ENCODE measurements at regions not wholly inside any gene's neighbourhood (a gene's known extent, or its start where the extent isn't known, plus 50 kb on each side); places are given as distances from the start of the nearest gene placed in this dataset.

DNA sequence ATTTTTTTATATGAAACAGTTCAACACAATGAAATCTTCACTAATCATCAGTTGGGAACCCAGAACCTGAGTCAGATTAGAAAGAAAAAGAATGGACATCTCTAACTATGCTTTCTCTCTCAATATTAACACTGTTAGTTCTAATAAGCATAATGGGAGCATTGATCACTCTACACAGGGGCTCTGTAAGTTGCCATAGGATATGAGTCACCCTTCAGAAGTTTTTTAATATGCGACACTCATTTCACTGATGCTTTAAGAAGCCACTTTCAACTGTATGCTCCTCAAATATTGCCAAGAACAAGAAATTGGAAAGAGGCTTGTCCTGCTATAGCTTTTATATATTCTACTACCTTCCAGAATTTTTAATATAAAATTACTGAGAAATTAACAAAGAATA lies 187.0 kb downstream of the AASDH start:
- no peak for DNase-seq

DNA sequence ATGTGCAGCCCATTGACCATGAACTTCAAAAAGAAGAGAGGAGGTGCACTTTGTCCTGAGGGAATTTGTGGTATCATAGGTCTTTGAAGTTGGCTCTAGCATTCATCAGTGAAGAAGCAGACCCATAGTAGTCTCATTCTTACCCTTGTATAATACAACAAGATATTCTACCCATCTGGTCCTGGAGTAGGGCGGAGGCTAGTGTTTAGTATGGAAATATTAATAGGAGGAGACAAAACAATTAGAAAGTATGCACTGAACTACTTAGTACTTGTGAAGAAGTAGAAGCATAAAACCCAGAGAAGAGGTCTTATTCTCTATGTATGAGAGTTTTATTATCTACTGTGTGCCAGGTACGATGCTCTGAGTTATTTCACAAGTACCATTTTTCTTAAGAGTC lies 189.0 kb downstream of the AASDH start:
- DNase-seq = no peak

DNA sequence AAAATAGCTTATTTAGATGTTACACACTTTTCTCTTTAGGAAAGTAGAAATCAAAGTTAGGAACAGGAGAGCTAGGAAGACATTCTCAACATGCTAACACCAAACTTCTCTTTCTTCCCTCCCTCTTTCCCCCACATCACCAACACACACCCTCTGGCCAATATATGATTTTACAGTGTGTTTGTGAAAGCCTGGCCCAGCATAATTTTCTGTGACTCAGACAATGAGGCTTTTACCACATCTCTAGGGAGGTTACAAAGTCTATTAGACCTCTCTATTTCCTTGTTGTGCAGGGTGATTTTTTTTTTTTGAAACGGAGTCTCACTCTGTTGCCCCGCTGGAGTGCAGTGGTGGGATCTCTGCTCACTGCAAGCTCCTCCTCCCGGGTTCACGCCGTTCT lies 189.9 kb downstream of the AASDH start:
- DNase-seq = no peak

GRCh38 chr4:56195025-56195424 lies 192.3 kb downstream of the AASDH start:
- DNase-seq = no peak

DNA sequence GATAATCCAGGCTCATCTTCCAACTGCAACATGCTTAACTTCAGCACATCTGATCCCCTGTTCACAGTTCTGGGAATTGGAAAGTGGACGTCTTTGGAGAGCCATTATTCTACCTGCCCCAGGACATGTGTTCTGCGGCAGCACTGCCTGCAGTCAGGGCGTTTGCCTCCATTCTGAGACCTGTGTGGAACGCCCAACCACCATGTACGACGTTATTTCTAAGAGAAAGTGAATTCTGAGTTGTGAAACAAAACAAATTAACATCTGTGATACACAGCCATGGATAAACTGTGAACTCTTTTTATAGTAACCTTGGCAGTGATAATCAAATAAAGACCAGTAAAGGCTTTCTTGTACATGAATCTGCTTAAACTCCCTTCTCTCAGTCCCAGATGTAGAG lies 195.8 kb downstream of the AASDH start:
- no peak for DNase-seq

GRCh38 chr4:56187688-56188087 lies 199.6 kb downstream of the AASDH start:
- DNase-seq = no peak

DNA sequence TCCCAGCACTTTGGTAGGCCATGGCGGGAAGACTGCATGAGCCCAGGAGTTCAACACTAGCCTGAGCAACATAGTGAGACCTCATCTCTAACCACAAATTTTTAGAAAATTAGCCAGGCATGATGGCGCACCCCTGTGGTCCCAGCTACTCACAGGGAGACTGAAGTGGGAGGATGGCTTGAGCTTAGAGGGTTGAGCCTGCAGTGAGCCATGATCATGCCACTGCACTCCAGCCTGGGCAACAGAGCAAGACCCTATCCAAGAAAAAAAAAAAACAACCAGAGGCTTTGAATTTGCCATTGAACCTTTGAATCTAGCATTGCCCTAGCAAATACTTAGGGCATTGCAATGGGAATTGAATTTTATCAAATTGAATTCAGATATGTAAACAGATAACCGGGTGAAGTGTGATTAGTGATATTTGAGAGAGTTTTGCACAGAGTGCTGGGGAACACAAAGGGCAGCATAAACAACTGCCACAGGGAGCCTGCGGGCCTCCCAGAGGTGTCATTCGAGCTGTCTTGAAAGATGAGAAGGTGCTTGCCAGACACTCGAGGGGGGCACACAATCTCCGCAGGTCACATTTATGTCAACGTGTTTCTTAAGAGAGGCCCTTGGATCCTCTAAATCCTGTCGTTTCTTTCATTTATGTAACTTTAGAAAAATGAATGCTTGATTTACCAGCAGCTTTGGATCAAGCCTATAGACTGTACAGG lies 200.3 kb downstream of the AASDH start:
- DNase-seq = no peak

- DNase-seq = no peak
These were observed 201.4 kb downstream of the AASDH start for GRCh38 chr4:56185901-56186300.

GRCh38 chr4:56184214-56184613 lies 203.1 kb downstream of the AASDH start:
- DNase-seq = no peak

DNA sequence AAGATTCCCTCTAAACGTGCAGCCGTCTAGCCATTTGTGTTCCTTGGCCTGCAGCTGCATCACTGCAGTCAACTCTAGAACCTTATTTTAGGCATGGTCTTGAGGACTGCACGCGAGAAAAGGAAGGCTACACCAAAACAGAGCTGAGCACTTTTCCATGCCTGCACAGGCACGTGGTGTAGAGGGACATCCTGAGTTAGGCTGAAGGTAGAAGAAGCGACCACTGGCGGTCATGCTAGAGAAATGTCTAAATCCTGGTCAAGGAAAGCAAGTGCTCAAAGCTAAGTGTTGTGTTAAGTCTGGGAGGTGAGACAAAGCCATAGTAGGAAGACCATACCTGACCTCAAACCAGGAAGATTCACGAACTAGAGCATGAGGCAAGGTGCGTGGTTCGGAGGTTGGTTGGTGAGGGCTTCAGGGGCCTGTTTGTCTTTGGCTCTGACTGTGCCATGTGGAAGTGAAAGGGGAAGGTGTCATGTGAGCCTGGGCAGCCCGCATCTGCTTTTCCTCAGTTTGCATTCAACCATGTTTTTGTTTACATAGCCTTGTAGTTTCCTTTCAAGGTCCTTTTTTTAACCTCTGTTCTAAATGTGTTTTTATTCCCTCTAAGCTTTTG lies 203.8 kb downstream of the AASDH start:
- no peak for DNase-seq

GRCh38 chr4:56182356-56182755 lies 204.9 kb downstream of the AASDH start:
- DNase-seq = no peak

DNA sequence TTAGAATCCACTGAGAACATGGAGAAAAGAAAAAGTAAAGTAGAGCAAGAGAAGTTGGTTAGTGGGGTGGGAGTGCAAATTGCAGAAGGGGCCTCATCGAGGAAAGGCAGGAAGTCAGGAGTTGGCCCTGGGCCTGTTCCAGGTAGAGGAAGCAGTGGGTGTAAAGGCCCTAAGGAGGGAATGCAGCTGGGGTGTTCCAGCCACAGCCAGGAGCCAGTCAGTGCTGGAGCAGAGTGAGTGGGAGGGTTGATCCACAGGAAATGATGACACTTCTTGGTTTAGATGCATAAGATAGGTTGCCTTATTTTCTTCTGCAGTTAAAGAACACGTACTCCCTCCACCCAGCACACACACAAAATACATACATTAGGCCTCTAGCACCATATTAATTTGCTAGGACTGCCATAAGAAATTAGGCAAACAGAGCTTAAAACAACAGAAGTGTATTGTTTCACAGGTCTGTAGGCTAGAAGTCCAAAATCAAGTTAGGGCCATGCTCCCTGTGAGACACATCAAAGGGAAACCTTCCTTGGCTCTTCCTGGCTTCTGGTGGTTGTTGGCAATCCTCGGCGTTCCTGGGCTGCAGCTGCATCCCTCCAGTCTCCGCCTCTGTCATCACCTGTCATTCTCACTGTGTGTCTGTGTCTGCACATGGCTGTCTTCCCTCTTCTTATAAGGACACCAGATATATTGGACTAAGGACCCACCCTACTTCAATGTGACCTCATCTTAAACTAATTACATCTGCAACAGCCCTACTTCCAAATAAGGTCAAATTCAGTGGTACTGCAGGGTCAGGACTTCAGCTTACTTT lies 205.9 kb downstream of the AASDH start:
- DNase-seq = no peak

GRCh38 chr4:56169061-56169460 lies 218.2 kb downstream of the AASDH start:
- DNase-seq = no peak

GRCh38 chr4:56164907-56165306 lies 216.2 kb downstream of the CEP135 start:
- DNase-seq = no peak

DNA sequence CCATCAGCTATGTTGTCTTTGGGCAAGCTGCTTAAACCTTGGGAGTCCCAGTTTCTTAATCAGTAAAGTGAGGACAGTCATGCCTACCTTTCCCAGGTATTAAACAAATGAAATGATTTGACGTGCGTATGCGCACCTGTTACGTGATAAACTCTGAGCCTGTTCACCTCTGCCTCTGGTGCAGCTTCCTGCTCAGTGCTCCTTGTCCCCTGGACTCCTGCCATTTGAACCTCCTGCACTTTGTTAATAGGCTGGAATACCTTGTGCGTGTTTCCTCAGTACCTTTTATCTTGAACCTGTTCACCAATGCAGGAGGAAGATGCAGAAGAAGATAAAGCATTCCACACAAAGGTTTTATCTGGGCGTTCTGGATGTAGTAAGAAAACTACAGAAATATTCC lies 211.9 kb downstream of the CEP135 start:
- DNase-seq = no peak

- no peak for DNase-seq
These were observed 209.7 kb downstream of the CEP135 start for GRCh38 chr4:56158483-56158882.

GRCh38 chr4:56156141-56156540 lies 207.4 kb downstream of the CEP135 start:
- no peak for DNase-seq

GRCh38 chr4:56155432-56155831 lies 206.7 kb downstream of the CEP135 start:
- DNase-seq = no peak

DNA sequence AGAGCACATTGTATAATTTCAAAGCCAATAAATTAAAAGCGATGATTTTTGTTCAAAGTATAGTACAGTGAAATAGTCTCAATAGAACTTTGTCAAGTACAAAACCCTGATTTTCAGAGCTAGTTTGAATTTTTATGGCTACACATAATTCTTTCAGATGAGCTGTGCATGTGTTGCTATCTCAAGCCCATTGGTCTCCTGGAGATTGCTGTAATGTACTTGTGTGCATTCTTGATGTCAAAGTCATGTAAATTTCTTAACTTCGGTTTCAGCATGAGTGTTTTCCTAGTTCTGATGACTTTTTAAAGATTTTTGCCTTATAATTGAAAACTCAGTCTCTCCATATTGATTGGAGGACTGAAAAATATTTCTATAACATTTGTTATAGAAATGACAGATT lies 200.8 kb downstream of the CEP135 start:
- DNase-seq = no peak

DNA sequence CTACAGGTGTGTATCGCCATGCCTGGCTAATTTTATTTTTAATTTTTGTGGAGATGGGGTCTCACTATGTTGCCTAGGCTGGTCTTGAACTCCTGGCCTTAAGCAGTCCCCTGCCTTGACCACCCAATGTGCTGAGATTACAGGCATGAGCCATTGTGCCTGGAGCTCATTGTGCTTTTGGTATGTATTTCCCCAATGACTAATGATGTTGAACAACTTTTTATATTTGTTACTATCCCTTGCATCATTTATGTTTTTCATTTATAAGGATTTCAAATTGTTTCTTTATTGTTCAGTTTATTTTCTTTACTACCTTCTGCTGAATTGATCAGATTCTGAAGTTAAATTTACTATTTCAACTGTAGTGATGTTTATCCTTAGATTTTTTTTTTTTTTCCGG lies 199.7 kb downstream of the CEP135 start:
- DNase-seq = no peak

DNA sequence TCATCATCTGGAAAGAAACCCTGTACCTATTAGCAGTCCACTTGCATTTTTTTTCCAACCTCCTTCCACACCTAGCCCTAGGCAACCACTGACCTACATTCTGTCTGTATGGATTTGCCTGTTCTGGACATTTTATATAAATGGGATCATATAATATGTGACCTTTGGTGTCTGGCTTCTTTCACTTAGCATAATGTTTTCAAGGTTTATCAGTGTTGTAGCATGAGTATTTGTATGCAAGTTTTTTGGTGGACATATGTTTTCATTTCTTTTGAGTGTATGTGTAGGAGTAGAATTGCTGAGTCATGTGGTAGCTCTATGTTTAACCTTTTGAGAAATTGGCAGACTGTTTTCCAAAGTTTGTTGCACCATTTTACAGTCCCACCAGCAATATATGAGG lies 198.6 kb downstream of the CEP135 start:
- no peak for DNase-seq

DNA sequence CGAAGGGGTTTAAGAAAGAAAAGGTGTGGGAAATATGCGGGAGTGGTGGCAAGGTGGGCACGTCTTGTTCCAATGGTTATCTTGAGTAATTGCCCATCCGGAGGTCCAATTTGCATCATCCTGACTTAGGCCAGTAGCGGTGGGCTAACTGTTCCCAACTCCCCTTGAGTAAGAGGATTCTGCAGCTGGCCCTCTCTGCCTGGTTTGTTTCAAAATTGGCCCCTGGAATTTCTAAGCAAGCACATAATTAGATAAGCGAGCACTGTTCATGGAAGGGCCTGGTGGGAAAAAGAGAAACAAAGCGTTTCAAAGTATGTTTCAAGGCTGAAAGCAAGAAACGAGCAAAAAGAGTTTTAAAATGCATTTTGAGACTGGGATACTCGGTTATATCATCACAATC lies 198.2 kb downstream of the CEP135 start:
- no peak for DNase-seq

- no peak for DNase-seq
These were observed 193.3 kb downstream of the CEP135 start for GRCh38 chr4:56142088-56142487.

DNA sequence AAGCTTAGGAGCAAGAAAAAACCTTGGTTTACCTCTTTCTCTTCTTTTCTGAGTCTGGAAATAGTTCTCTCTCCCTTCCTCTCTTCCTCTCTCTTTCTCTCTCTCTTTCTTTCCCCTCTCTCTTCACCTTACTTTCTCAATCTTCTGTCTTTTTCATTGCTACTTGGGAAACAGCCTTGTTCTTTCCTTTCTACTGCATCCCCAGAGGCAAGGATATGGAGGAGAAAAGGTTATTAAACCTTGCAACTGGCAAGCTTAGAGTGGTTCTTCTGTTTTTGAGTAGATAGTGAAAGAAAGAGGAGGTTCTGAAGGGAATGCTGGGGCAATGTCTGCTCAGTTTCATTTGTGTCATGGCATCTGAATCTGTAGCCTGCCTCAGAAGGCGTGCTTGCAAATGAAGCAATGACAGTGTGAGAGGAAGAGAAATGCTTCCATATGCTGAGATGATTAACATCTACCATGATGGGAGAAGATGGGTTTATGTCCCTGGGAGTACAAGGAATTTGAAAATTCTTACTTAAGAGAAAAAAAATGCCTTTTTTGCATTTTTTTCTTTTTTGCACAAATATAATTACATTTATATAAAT lies 190.6 kb downstream of the CEP135 start:
- DNase-seq = no peak

All from activated T-cell treated with anti-CD3 and anti-CD28 coated beads for 4 hours (primary cell).